ENCODE measurements at regions not wholly inside any gene's neighbourhood (a gene's known extent, or its start where the extent isn't known, plus 50 kb on each side); places are given as distances from the start of the nearest gene placed in this dataset.

DNA sequence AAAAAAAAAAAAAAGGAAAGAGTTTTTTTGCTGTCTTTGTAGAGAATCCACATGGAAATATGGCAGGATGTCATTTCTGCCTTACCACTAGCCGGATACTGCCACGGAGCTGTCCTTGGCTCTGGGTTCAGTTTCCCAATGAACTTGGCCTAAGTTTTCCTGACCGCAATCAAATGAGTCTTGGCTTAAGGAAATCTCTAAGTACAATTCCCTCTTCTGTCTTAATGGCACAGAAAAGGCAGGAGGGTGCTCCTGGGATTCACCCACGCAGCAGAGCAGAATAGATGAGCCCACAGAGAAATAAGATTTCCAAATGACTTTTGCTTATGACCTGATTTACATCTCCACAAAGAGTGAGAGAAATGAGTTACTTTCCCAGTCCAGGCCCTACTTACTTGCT lies 284.0 kb upstream of the VLDLR start:
- no peaks in the 10 kb centered on the region for H3K4me1 ChIP-seq
- no peaks in the 10 kb centered on the region for H3K36me3 ChIP-seq
- H3K9me3 ChIP-seq, result no peaks in the 10 kb centered on the region
- 70 to 79% methylated on average over 4 of the region's 4 CpGs for WGBS, 2 donors
- H3K27ac ChIP-seq, result no peak overlapping the region
- H3K4me3 ChIP-seq (replicated peaks in 1 of 3), result no peak overlapping the region
- intact Hi-C loops (cut with DNase I), result no loop called here
- DNase-seq, result no peak
- H3K27me3 ChIP-seq, result no peaks in the 10 kb centered on the region
- TF ChIP-seq, protein P1, sequence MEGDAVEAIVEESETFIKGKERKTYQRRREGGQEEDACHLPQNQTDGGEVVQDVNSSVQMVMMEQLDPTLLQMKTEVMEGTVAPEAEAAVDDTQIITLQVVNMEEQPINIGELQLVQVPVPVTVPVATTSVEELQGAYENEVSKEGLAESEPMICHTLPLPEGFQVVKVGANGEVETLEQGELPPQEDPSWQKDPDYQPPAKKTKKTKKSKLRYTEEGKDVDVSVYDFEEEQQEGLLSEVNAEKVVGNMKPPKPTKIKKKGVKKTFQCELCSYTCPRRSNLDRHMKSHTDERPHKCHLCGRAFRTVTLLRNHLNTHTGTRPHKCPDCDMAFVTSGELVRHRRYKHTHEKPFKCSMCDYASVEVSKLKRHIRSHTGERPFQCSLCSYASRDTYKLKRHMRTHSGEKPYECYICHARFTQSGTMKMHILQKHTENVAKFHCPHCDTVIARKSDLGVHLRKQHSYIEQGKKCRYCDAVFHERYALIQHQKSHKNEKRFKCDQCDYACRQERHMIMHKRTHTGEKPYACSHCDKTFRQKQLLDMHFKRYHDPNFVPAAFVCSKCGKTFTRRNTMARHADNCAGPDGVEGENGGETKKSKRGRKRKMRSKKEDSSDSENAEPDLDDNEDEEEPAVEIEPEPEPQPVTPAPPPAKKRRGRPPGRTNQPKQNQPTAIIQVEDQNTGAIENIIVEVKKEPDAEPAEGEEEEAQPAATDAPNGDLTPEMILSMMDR (IDR thresholded peaks at IDR 0.05), result no peak
- no peak for TF ChIP-seq POLR2A (IDR thresholded peaks at IDR 0.05)

DNA sequence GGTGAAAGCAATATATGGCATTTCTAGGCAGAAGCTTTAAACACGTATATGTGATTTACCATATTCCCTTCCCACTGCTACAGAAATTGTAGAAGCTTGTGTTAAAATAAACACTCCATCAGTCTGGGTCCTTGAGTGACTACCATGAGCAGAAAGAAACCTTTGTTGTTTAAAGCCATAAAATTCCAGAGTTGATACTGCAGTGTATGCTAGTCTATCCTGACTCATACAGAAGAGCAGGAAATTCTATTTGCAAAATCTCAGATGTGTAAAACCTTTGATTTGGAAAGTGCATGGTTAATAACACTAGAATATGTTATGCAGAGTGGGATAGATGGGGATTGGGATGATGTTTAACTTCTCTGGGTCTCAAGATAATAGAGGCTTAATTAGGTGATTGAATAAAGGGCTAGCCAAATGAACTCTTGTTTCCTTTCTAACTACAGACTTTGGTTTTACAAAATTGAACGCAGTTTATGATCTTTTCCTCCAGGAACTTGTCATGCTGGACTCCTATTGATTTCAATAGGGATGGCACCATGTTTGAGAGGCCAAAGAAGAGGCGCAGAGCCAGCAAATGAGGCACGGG lies 282.7 kb upstream of the VLDLR start:
- TF ChIP-seq POLR2A (IDR thresholded peaks at IDR 0.05), result no peak
- TF ChIP-seq, protein P1 (IDR thresholded peaks at IDR 0.05), result no peak
- Histone ChIP-seq H3K27me3 (no peaks in the 10 kb centered on the region), H3K27ac (no peak overlapping the region), H3K4me3 (replicated peaks in 1 of 3) (no peak overlapping the region), H3K4me1 (no peaks in the 10 kb centered on the region), H3K9me3 (no peaks in the 10 kb centered on the region), H3K36me3 (no peaks in the 10 kb centered on the region)
- 76 to 79% methylated on average over 4 of the region's 4 CpGs for WGBS, 2 donors
- no peak for DNase-seq
- intact Hi-C loops (cut with DNase I), result no loop called here

DNA sequence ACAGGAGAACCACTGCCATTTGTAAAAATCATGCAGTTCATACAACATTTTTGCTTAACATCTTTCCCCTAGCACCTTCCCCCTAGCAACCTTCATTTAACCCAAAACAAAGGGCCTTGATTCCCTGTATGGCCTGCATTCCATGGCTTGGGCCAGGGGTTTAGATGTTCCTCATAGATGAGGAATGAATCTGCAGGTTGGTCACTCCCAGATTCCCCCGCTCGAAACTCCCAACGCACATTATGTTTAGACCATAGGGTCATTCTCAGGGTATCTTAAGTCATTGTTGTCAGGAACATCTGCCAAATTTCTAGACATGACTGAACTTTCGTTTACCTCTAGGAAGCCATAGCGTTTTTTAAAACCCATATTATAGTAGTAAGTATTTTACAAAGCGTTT lies 282.2 kb upstream of the VLDLR start:
- no peaks in the 10 kb centered on the region for H3K36me3 ChIP-seq
- no peak overlapping the region for H3K4me3 ChIP-seq (replicated peaks in 1 of 3)
- WGBS, 2 donors, result 91 to 95% methylated on average over 6 of the region's 6 CpGs
- no peak for DNase-seq
- intact Hi-C loops (cut with DNase I), result no loop called here
- no peaks in the 10 kb centered on the region for H3K4me1 ChIP-seq
- H3K27me3 ChIP-seq, result no peaks in the 10 kb centered on the region
- TF ChIP-seq POLR2A (IDR thresholded peaks at IDR 0.05), result no peak
- TF ChIP-seq, protein P1 (IDR thresholded peaks at IDR 0.05), result no peak
- no peaks in the 10 kb centered on the region for H3K9me3 ChIP-seq
- H3K27ac ChIP-seq, result no peak overlapping the region

DNA sequence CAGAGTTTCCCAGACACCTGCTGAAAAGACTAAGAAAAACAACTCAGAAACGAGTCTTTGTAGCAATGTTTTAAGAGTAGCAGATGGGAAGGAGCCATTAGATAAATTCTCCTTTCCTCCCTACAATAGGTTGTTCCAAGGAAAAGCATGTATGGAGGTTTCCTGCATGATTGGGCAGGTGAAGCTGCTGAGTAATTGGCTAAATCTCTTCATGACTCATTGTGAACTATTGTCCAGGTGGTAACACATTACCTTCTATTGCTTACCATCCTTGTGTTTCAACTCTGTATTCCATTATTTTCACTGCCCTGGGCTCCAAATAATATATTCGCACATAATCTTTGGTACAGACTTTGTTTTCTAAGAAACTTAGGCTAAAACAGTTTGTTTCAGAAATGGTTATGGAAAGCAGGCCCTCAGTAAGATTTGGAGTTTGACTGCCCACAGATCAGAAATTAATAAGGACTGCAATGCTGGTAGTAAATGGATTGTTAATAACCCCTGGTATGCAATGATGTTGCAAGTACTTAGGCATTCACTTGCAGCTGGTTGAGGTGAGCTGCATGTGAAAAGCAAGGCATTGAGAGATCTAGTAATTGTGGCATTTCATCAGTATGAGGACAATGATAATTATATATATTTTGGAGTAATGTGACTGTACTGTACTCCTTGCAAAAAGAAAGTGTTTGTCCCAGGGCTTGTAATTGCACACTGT lies 281.4 kb upstream of the VLDLR start:
- no peak for TF ChIP-seq POLR2A (IDR thresholded peaks at IDR 0.05)
- TF ChIP-seq, protein P1 (IDR thresholded peaks at IDR 0.05), result no peak
- intact Hi-C loops (cut with DNase I), result no loop called here
- WGBS, 2 donors, result 64 to 72% methylated on average over 2 of the region's 2 CpGs
- Histone ChIP-seq H3K36me3 (no peaks in the 10 kb centered on the region), H3K27ac (no peak overlapping the region), H3K27me3 (no peaks in the 10 kb centered on the region), H3K9me3 (no peaks in the 10 kb centered on the region), H3K4me1 (no peaks in the 10 kb centered on the region), H3K4me3 (replicated peaks in 1 of 3) (no peak overlapping the region)
- DNase-seq, result no peak

DNA sequence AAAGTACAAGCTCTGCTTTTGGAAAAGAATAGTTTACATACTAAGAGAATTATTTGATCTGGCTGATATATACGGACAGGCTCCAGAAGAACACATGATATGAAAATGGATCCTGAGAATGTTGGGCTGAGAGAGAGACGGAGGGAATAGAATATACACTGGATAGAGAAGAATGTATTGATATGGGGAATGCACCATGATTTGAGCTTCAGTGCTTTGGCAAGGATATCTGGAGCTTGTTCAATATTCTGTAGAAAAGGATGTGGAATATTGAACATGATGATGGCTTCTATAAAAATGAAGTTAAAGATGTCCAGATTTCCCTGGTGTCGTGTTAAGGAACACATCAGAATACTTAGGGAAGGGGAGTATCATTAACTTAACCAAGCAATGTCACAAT lies 280.5 kb upstream of the VLDLR start:
- no peaks in the 10 kb centered on the region for H3K4me1 ChIP-seq
- TF ChIP-seq, protein P1 (IDR thresholded peaks at IDR 0.05), result no peak
- no peak for TF ChIP-seq POLR2A (IDR thresholded peaks at IDR 0.05)
- DNase-seq, result no peak
- no peaks in the 10 kb centered on the region for H3K27me3 ChIP-seq
- 78 to 88% methylated on average over 3 of the region's 3 CpGs for WGBS, 2 donors
- intact Hi-C loops (cut with DNase I), result no loop called here
- no peaks in the 10 kb centered on the region for H3K36me3 ChIP-seq
- no peaks in the 10 kb centered on the region for H3K9me3 ChIP-seq
- no peak overlapping the region for H3K27ac ChIP-seq
- H3K4me3 ChIP-seq (replicated peaks in 1 of 3), result no peak overlapping the region
